Astrocyte (in vitro differentiated cells and primary cell): ENCODE measurements at regions not wholly inside any gene's neighbourhood (a gene's known extent, or its start where the extent isn't known, plus 50 kb on each side); places are given as distances from the start of the nearest gene placed in this dataset.

Experiments
- DNase-seq: peaks from one replicate; pipeline ENCODE4 v3.0.0-alpha.2; 2010; ENCODE audit warnings: low read depth
- FAIRE-seq: peaks from 2 replicates; lab custom pipeline; 2011; peaks lifted over from hg19 to GRCh38; lab: Jason Lieb, UNC
- H2AFZ ChIP-seq: 2 replicates; pipeline ENCODE4 v1.6.0; 2012; ENCODE audit warnings: low read depth, low read length, inconsistent platforms
- H3K27ac ChIP-seq: 2 replicates; pipeline ENCODE4 v1.5.1; 2011; ENCODE audit warnings: low read depth, low read length, inconsistent platforms
- H3K27me3 ChIP-seq: 2 replicates; pipeline ENCODE4 v1.6.0; 2011; ENCODE audit warnings: low read length, inconsistent platforms; ENCODE audit not compliant: insufficient read depth
- H3K36me3 ChIP-seq: 2 replicates; pipeline ENCODE4 v1.5.1; 2011; ENCODE audit warnings: low read length, inconsistent platforms; ENCODE audit not compliant: insufficient read depth
- H3K4me1 ChIP-seq: 2 replicates; pipeline ENCODE4 v1.5.1; 2011; ENCODE audit warnings: low read length, inconsistent platforms; ENCODE audit not compliant: insufficient read depth
- H3K4me2 ChIP-seq: 2 replicates; pipeline ENCODE4 v1.6.0; 2012; ENCODE audit warnings: low read length, inconsistent platforms
- H3K4me3 ChIP-seq: 2 replicates; pipeline ENCODE4 v1.5.1; 2011; ENCODE audit warnings: low read depth, mild to moderate bottlenecking, low read length, inconsistent platforms; ENCODE audit not compliant: insufficient read depth
- H3K79me2 ChIP-seq: 2 replicates; pipeline ENCODE4 v1.6.0; 2012; ENCODE audit warnings: mild to moderate bottlenecking, low read length, inconsistent platforms; ENCODE audit not compliant: insufficient read depth
- H3K9ac ChIP-seq: 2 replicates; pipeline ENCODE4 v1.6.0; 2012; ENCODE audit warnings: mild to moderate bottlenecking, low read length, inconsistent platforms
- H3K9me3 ChIP-seq: 2 replicates; pipeline ENCODE4 v1.5.1; 2012; ENCODE audit warnings: low read depth, mild to moderate bottlenecking, low read length, inconsistent platforms; ENCODE audit not compliant: insufficient read depth
- H4K20me1 ChIP-seq: 2 replicates; pipeline ENCODE4 v1.6.0; 2012; ENCODE audit warnings: low read length, inconsistent platforms; ENCODE audit not compliant: insufficient read depth
- H3K27ac Mint-ChIP-seq: one replicate; pipeline ENCODE4 v1.8.0; 2021; ENCODE audit warnings: mild to moderate bottlenecking, mixed read lengths; ENCODE audit not compliant: unreplicated experiment
- H3K27me3 Mint-ChIP-seq: one replicate; pipeline ENCODE4 v1.8.0; 2021; ENCODE audit warnings: low read depth, mixed read lengths; ENCODE audit not compliant: unreplicated experiment
- H3K36me3 Mint-ChIP-seq: one replicate; pipeline ENCODE4 v1.8.0; 2021; ENCODE audit warnings: low read depth, mixed read lengths; ENCODE audit not compliant: unreplicated experiment
- H3K4me1 Mint-ChIP-seq: one replicate; pipeline ENCODE4 v1.8.0; 2021; ENCODE audit warnings: low read depth, mixed read lengths; ENCODE audit not compliant: unreplicated experiment
- H3K4me3 Mint-ChIP-seq: one replicate; pipeline ENCODE4 v1.8.0; 2021; ENCODE audit warnings: mild to moderate bottlenecking, moderate library complexity, mixed read lengths; ENCODE audit not compliant: unreplicated experiment
- H3K9me3 Mint-ChIP-seq: one replicate; pipeline ENCODE4 v1.8.0; 2021; ENCODE audit warnings: mild to moderate bottlenecking, mixed read lengths; ENCODE audit not compliant: unreplicated experiment
- EZH2 ChIP-seq: IDR thresholded peaks from 2 replicates; pipeline ENCODE4 v1.6.1; 2012; ENCODE audit warnings: mild to moderate bottlenecking, low read length, inconsistent platforms; ENCODE audit not compliant: insufficient read depth
- TF ChIP-seq, protein P1 (sequence below): IDR thresholded peaks from 2 replicates; pipeline ENCODE4 v1.5.1; 2011; ENCODE audit warnings: low read depth, mild to moderate bottlenecking, inconsistent platforms, low read length, moderate library complexity; ENCODE audit not compliant: insufficient read depth

DNA sequence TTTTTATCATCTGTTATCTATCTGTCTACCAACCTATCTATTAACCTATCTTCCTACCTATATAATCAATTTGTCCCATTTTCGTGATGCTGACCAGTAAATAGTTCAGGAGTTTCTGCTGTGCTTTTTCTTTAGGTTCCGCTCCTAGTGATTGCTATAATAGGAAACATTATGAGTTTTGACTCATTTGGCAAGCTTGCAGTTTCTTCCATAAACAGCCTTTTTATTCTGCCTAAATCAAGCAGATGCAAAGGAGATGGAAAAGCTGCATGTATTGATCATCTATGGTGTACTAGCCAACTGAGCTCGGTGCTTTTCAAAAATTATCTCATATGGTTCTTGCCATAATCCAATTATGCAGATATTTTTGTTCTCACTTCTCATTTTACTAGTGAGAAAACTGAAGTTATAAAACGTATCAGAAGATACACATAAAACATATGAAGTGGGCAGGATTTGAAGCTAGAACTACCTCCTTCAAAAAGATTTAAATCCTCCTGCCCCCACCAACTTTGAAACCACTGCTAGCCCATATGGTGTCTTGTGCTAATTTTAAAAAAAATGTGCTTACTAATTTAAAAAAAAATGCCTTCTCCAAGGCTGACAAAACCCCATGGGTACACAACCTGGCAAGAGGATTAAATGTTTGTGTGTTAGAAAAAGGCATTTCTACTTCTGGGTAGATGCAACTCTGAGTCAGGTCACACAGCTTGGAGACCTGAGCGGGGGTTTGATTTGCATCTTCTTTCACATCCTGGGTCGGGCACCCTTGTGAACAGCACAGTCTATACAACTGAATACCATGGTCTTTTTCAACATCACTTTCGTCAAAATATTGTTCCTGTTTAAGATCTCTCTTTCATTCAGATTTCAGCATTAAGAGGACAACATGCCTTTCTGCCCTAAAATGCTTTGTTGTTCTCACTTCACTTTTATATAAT, 267.0 kb downstream of the CHL1 start:
- FAIRE-seq: no peak
- H3K27me3 ChIP-seq: no peaks in the 10 kb centered on the region
- H3K79me2 ChIP-seq: no peaks in the 10 kb centered on the region
- Mint-ChIP-seq H3K4me1 (no peaks in the 10 kb centered on the region), H3K27ac (no peak overlapping the region), H3K9me3 (peaks cover 5% of the 10 kb centered on the region), H3K36me3 (no peaks in the 10 kb centered on the region), H3K27me3 (no peaks in the 10 kb centered on the region), H3K4me3 (no peak overlapping the region)
- no peaks in the 10 kb centered on the region for H3K9me3 ChIP-seq
- H3K4me2 ChIP-seq: no peak overlapping the region
- no peak overlapping the region for H3K9ac ChIP-seq
- no peaks in the 10 kb centered on the region for H3K4me1 ChIP-seq
- no peak for TF ChIP-seq EZH2
- TF ChIP-seq, protein P1, sequence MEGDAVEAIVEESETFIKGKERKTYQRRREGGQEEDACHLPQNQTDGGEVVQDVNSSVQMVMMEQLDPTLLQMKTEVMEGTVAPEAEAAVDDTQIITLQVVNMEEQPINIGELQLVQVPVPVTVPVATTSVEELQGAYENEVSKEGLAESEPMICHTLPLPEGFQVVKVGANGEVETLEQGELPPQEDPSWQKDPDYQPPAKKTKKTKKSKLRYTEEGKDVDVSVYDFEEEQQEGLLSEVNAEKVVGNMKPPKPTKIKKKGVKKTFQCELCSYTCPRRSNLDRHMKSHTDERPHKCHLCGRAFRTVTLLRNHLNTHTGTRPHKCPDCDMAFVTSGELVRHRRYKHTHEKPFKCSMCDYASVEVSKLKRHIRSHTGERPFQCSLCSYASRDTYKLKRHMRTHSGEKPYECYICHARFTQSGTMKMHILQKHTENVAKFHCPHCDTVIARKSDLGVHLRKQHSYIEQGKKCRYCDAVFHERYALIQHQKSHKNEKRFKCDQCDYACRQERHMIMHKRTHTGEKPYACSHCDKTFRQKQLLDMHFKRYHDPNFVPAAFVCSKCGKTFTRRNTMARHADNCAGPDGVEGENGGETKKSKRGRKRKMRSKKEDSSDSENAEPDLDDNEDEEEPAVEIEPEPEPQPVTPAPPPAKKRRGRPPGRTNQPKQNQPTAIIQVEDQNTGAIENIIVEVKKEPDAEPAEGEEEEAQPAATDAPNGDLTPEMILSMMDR: no peak
- DNase-seq: no peak
- no peak overlapping the region for H2AFZ ChIP-seq
- H3K36me3 ChIP-seq: no peaks in the 10 kb centered on the region
- H4K20me1 ChIP-seq: no peaks in the 10 kb centered on the region
- H3K4me3 ChIP-seq: no peak overlapping the region
- no peak overlapping the region for H3K27ac ChIP-seq

- no peaks in the 10 kb centered on the region for H3K27me3 ChIP-seq
- Mint-ChIP-seq H3K4me3 (no peak overlapping the region), H3K9me3 (peaks cover 3% of the 10 kb centered on the region), H3K36me3 (no peaks in the 10 kb centered on the region), H3K4me1 (no peaks in the 10 kb centered on the region), H3K27ac (no peak overlapping the region), H3K27me3 (no peaks in the 10 kb centered on the region)
- no peak overlapping the region for H3K9ac ChIP-seq
- H3K27ac ChIP-seq: no peak overlapping the region
- H3K9me3 ChIP-seq: no peaks in the 10 kb centered on the region
- no peak for DNase-seq
- H3K79me2 ChIP-seq: no peaks in the 10 kb centered on the region
- H3K4me3 ChIP-seq: no peak overlapping the region
- H3K36me3 ChIP-seq: no peaks in the 10 kb centered on the region
- no peaks in the 10 kb centered on the region for H3K4me1 ChIP-seq
- TF ChIP-seq EZH2: no peak
- TF ChIP-seq, protein P1: no peak
- no peak overlapping the region for H3K4me2 ChIP-seq
- H2AFZ ChIP-seq: no peak overlapping the region
- no peak for FAIRE-seq
- H4K20me1 ChIP-seq: no peaks in the 10 kb centered on the region
Observed at GRCh38 chr3:464255-464654, 267.7 kb downstream of the CHL1 start.

- no peaks in the 10 kb centered on the region for H3K79me2 ChIP-seq
- no peak overlapping the region for H3K4me3 ChIP-seq
- no peak overlapping the region for H3K27ac ChIP-seq
- no peak overlapping the region for H3K9ac ChIP-seq
- H3K36me3 ChIP-seq: no peaks in the 10 kb centered on the region
- Mint-ChIP-seq H3K4me3 (no peak overlapping the region), H3K27me3 (no peaks in the 10 kb centered on the region), H3K9me3 (peaks cover 7% of the 10 kb centered on the region), H3K27ac (no peak overlapping the region), H3K36me3 (no peaks in the 10 kb centered on the region), H3K4me1 (no peaks in the 10 kb centered on the region)
- no peaks in the 10 kb centered on the region for H3K4me1 ChIP-seq
- DNase-seq: no peak
- H3K27me3 ChIP-seq: no peaks in the 10 kb centered on the region
- no peak for TF ChIP-seq EZH2
- TF ChIP-seq, protein P1: no peak
- H3K9me3 ChIP-seq: peaks cover 4% of the 10 kb centered on the region
- H2AFZ ChIP-seq: no peak overlapping the region
- no peak for FAIRE-seq
- H4K20me1 ChIP-seq: no peaks in the 10 kb centered on the region
- no peak overlapping the region for H3K4me2 ChIP-seq
Observed at GRCh38 chr3:468172-468571, 271.6 kb downstream of the CHL1 start.
